ENCODE measurements at regions not wholly inside any gene's neighbourhood (a gene's known extent, or its start where the extent isn't known, plus 50 kb on each side); places are given as distances from the start of the nearest gene placed in this dataset.

GRCh38 chr5:68460147-68460798 lies 244.7 kb downstream of the PIK3R1 start:
- TF ChIP-seq CTCF (IDR thresholded peaks at IDR 0.05; ENCODE audit: low read depth, low read length, poor library complexity, severe bottlenecking) = peak; percentile 67
- no peak for TF ChIP-seq EZH2phosphoT487 (IDR thresholded peaks at IDR 0.05; ENCODE audit: borderline replicate concordance, low read length)

Measured in DOHH2 (cell line).